Mesothelial cell of epicardium (in vitro differentiated cells): ENCODE measurements at regions not wholly inside any gene's neighbourhood (a gene's known extent, or its start where the extent isn't known, plus 50 kb on each side); places are given as distances from the start of the nearest gene placed in this dataset.

Experiments
- DNase-seq, 2 experiments: peaks; one replicate each; pipeline ENCODE4 v3.0.0; 2021; ENCODE audit warnings: low spot score in 2 of 2; ENCODE audit not compliant: unreplicated experiment in 2 of 2
- H3K27ac Mint-ChIP-seq: 2 replicates; pipeline ENCODE4 v1.8.0; 2021; ENCODE audit warnings: mixed read lengths
- H3K27me3 Mint-ChIP-seq: 2 replicates; pipeline ENCODE4 v1.8.0; 2021; ENCODE audit warnings: low read depth, mixed read lengths
- H3K36me3 Mint-ChIP-seq: 2 replicates; pipeline ENCODE4 v1.8.0; 2021; ENCODE audit warnings: mixed read lengths
- H3K4me1 Mint-ChIP-seq: 2 replicates; pipeline ENCODE4 v1.8.0; 2021; ENCODE audit warnings: mixed read lengths
- H3K4me3 Mint-ChIP-seq: 2 replicates; pipeline ENCODE4 v1.8.0; 2021; ENCODE audit warnings: mild to moderate bottlenecking, moderate library complexity, mixed read lengths
- H3K9me3 Mint-ChIP-seq: 2 replicates; pipeline ENCODE4 v1.8.0; 2021; ENCODE audit warnings: mixed read lengths
- CTCF ChIP-seq: fragments of 200-600 bp; sonication (generic); IDR thresholded peaks from one replicate; pipeline ENCODE4 v1.5.0; 2021; ENCODE audit warnings: antibody characterized with exemption; ENCODE audit not compliant: unreplicated experiment

GRCh38 chr22:49086181-49086580 is 741.5 kb downstream of the BRD1 start:
- Mint-ChIP-seq H3K9me3 (no peaks in the 10 kb centered on the region), H3K4me1 (no peaks in the 10 kb centered on the region), H3K27me3 (peaks cover 23% of the 10 kb centered on the region), H3K4me3 (no peak overlapping the region), H3K36me3 (no peaks in the 10 kb centered on the region), H3K27ac (no peak overlapping the region)
- TF ChIP-seq CTCF, result no peak
- no peak for DNase-seq

- no peak for TF ChIP-seq CTCF
- Mint-ChIP-seq H3K9me3 (no peaks in the 10 kb centered on the region), H3K27ac (no peak overlapping the region), H3K4me3 (no peak overlapping the region), H3K36me3 (no peaks in the 10 kb centered on the region), H3K27me3 (peaks cover 20% of the 10 kb centered on the region), H3K4me1 (no peaks in the 10 kb centered on the region)
- no peak for DNase-seq
Observed at GRCh38 chr22:49084206-49084605, 743.5 kb downstream of the BRD1 start.

DNA sequence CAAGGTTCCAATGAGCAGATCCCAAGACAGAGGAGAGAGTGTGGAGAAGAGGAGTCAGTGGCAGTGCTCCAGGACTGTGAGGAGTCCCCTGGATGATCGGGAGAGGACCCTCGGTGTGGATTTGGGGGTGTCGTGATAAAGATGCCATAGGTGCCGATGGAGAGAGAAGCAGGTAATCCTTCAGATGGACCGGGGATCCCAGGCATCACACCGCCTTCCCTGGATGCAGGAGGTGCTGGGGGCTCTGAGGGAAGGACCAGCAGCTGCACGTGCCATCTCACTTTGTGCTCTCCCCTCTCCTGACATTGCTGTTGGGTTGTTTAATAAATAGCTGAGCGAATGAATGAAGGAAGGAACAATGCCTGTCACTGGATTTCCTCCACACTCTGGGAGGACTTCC is 744.1 kb downstream of the BRD1 start:
- Mint-ChIP-seq H3K27me3 (peaks cover 20% of the 10 kb centered on the region), H3K9me3 (no peaks in the 10 kb centered on the region), H3K4me1 (no peaks in the 10 kb centered on the region), H3K4me3 (no peak overlapping the region), H3K36me3 (no peaks in the 10 kb centered on the region), H3K27ac (no peak overlapping the region)
- TF ChIP-seq CTCF, result no peak
- DNase-seq, result no peak

GRCh38 chr22:49082451-49082850 is 745.2 kb downstream of the BRD1 start:
- no peak for TF ChIP-seq CTCF
- Mint-ChIP-seq H3K4me3 (no peak overlapping the region), H3K27me3 (peaks cover 20% of the 10 kb centered on the region), H3K36me3 (no peaks in the 10 kb centered on the region), H3K27ac (no peak overlapping the region), H3K9me3 (no peaks in the 10 kb centered on the region), H3K4me1 (no peaks in the 10 kb centered on the region)
- no peak for DNase-seq

GRCh38 chr22:49081926-49082325 is 745.7 kb downstream of the BRD1 start:
- Mint-ChIP-seq H3K36me3 (no peaks in the 10 kb centered on the region), H3K4me3 (no peak overlapping the region), H3K27ac (no peak overlapping the region), H3K27me3 (peaks cover 21% of the 10 kb centered on the region), H3K4me1 (no peaks in the 10 kb centered on the region), H3K9me3 (no peaks in the 10 kb centered on the region)
- no peak for DNase-seq
- TF ChIP-seq CTCF, result no peak

- H3K27ac Mint-ChIP-seq, result no peak overlapping the region
- H3K4me1 Mint-ChIP-seq, result no peaks in the 10 kb centered on the region
- H3K36me3 Mint-ChIP-seq, result no peaks in the 10 kb centered on the region
- peaks cover 27% of the 10 kb centered on the region for H3K27me3 Mint-ChIP-seq
- H3K9me3 Mint-ChIP-seq, result no peaks in the 10 kb centered on the region
- H3K4me3 Mint-ChIP-seq, result no peak overlapping the region
- no peak for DNase-seq
- TF ChIP-seq CTCF, result no peak
Observed at GRCh38 chr22:49081261-49081666, 746.4 kb downstream of the BRD1 start.
